GM21717 (cell line): ENCODE measurements at regions not wholly inside any gene's neighbourhood (a gene's known extent, or its start where the extent isn't known, plus 50 kb on each side); places are given as distances from the start of the nearest gene placed in this dataset.
"Not testable (repeated sequence)": the region's sequence is repeated elsewhere in the genome, so short reads cannot be mapped to it uniquely, and the experiment has no call there.

Source experiments
- ATAC-seq: cut with Tn5 transposase; IDR thresholded peaks from one replicate; pipeline ENCODE4 v1.9.1; 2021; ENCODE audit warnings: mild to moderate bottlenecking, moderate library complexity; ENCODE audit not compliant: unreplicated experiment

DNA sequence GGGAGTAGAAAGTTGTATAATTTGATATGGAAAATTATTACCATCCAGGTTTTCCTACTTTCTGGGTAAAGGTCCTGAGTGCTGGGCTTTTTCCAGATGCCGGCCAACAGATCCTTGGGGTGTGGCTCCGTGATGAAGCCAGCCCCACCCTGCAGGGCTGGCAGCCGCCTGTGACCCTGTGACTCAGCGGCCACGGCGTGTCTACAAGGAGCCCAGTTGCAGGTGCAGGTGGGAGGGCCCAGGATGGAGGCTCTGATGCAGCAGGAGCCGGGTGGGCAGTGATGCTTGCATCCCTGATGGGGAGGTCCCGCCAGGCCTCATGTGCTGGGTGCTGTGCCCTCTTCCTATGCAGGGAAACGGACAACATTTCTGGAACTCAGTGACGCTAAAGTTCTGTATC is 96.0 kb upstream of the ALKAL2 start:
- no peak for ATAC-seq

DNA sequence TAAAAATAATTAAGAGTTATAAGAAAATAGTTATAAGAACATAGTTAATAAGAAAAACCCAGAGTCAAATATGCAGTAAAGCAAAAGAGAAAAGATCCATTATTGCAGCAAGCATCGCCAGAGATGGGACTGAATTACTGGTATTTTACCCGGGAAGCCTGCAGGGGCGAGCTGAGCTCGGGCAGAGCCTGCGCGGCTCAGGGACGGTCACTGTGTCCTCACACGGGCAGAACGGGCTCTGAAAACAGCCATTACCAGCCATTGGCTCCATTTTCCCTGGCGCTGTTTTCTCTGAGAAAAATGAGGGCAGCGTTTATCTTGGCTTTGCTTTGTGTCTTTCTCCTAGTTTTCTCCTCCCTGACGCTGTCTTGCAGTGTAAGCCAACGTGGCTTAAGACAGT is 95.3 kb upstream of the ALKAL2 start:
- no peak for ATAC-seq

DNA sequence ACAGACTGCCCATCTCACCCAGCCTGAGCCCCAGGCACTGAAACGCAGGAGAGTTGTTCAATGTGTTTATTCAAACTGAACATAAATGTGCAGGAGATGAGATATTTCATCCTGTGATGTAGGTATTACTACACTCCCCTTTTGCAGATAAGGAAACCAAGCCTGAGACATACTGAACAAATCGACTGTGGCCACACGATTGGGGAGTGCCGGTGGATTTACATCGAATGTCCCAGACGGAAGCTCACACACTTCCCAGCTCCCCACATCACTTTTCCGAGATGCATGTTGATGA is 94.8 kb upstream of the ALKAL2 start:
- ATAC-seq = no peak

DNA sequence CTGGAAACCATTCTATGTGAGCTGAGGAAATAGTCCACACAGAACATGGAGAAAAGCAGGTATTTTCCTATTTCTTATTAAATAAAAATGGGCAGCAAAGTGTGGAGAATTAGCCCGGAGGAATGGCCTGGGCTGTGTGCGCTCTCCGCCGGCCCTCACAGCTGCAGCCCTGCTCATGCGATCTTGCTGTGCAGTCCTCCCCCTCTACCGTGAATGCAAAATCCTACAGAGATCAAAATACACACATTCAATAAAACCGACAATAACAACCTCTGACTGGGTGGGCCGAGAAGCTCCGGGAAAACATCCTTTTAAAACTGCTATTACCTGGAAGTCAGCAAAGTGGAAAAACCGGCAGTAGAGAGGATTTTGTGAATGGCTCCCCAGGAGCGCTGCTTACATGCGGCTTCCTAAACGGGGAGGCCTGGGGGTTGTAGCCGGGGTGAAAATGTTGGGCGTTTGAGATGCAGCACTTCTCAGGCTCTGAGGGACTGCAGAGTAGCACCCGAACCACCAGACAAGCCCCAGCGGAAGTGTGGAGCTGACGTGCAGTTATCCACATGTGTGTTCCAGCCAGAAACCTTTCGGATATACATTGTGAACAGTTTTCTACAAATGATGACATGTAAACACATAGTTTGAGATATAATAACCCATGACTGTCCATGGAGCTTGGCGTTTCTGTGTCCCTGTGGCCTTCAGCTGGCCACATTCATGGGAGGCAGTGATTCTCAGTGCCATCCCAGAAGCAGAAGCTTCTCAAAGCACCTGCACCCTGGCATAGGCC is 94.2 kb upstream of the ALKAL2 start:
- no peak for ATAC-seq

DNA sequence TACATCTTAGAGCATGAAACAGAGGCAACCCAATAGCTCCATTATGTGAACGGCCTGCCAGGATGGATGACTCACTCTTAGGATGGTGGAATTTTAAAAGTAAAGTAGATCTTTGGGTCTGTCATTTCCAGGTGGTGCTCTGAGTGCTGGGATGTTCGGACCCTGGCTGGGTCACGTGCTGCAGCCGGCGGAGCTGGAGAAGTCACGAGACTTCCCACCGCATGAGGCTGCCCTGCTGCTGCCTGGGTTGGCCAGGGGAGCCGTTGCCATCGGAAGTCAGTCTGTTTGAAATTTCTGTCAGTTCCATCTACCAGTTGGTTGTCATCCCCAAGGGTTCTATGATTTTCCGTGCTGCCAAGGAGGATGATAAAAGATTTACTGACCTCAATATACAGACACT is 93.3 kb upstream of the ALKAL2 start:
- no peak for ATAC-seq

DNA sequence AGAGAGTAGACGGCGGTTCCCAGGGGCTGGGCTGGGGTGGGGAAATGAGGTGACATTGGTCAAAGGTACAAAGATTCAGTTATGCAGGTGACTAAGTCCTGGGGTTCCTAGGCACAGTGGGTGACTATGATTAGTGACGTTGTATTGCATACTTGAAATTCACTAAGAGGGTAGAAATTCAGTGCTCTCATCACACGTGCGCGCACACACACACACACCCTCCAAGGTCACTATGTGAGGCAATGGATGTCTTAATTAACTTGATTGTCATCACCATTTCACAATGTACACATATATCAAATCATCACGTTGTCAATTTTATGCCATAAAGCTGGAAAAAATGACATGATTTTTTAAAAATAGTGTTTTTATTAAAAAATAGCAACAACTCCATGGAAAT is 92.9 kb upstream of the ALKAL2 start:
- ATAC-seq = no peak

DNA sequence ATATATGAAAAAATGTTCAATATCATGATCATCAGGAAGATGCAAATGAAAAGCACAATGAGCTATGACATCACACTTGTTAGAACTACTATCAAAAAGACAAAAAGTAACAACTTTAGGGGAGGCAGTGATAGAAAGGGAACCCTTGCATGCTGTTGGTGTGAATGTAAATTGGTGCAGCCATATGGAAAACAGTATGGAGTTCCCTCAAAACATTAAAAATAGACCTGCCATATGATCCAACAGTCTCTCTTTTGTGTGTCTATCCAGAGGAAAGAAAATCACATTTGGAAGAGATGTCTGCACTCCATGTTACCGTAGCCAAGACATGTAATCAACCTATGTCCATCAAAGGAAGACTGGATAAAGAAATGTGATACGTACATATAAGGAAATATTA is 92.3 kb upstream of the ALKAL2 start:
- no peak for ATAC-seq

DNA sequence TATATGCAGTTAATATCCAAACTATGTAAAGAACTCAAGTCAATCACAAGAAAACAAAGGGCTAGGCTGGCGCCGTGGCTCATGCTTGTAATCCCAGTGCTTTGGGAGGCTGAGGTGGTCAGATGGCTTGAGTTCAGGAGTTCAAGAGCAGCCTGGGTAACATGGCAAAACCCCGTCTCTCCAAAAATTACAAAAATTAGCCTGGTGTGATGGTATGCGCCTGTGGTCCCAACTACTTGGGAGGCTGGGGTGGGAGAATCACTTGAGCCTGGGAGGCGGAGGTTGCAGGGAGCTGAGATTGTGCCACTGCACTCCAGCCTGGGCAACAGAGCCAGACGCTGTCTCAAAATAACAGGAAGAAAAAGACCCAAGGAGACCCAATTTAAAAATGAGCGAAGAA is 91.9 kb upstream of the ALKAL2 start:
- ATAC-seq = no peak

DNA sequence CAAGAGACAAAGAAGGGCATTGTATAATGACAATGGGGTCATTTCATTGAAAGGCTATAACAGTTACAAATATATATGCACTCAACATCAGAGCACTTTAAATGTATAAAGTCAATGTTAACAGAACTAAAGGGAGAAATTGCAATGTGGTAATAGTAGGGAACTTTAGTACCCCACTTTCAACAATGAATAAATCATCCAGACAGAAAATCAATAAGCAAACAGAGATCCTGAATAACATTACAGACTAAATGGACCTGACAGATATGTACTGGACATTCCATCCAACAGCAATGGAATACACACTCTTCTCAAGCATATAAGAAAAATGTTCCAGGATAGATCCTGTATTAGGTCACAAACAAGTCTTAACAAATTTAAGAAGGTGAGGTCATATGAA is 90.5 kb upstream of the ALKAL2 start:
- no peak for ATAC-seq

DNA sequence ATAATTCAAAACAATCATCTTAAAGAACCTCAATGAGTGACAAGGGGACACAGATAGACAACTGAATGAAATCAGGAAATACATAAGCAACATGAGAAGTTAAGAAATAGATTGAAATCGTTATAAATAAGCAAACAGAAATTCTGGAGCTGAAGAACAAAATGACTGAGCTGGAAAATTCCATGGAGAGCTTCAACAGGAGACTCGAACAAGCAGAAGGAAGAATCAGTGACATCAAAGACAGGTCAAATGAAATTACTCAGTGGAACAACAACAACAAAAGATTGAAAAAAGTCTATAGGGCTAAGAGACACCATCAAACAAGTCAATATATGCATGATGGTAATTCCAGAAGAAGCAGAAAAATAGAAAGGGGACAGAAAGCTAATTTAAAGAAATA is 89.5 kb upstream of the ALKAL2 start:
- no peak for ATAC-seq

DNA sequence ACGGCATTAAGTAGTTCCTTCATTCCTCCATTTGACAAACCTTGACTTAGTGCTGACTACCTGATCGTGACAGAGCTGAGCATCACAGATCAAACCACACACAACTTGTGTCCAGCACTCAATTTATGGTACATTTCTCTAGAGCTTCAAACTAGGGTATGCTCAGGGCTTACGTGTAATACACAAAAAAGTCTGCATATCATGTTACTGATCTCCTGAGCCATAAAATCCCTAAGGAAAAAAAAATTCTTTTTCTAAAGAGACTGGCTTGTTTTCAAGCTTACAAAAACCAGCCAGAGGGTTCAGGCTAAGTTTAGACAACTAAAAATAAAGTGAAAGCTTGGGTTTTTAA is 88.0 kb upstream of the ALKAL2 start:
- ATAC-seq = no peak

DNA sequence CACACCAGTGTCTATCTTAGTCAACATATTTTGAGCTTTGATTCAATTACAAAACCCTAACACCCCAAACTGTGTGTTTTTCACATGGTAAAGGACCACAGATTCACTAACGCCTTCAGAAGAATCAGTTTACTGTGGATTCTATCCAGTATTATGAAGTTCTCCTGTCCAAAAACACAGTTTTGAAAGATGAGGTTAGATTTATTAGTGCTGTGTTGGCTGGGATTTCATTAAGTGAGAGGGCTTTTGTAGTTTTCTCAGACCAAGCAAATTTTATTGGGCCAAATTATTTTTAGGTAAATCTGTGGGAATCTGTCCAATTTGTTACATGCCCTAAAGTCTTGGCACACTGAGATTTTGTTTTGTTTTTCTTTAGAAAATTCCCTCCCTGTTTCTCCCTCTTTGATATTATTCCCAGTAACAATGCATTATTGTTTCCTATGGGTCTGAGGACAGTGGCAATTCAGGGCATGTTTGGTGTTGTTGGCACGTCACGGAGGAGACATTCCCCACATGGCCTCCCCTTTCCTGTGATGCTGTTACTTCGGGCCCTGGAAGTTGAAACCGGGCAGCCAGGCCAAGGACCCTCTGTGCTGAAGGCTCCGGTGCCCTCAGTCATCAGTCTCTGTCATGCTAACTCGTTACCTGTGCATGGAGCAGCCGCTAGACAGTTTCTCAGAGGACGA is 87.5 kb upstream of the ALKAL2 start:
- ATAC-seq = no peak

DNA sequence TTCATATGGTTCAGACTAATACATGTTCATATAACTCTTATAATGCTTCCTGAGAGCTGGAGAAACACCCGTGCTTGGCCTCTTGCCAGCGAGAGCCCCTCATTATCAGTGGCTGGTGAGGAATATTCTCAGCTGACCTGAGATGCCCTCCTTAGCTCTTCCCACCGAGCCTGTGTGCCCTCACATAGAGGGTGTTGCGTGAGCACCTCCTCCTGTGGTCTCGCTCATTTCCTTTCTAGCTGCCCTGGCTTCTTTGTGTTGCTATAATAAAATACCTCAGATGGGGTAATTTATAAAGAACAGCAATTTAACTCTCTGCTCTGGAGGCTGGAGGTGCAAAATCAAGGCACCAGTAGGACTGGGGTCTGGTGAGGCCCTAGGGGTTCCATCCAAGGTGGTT is 80.5 kb upstream of the ALKAL2 start:
- ATAC-seq = no peak

DNA sequence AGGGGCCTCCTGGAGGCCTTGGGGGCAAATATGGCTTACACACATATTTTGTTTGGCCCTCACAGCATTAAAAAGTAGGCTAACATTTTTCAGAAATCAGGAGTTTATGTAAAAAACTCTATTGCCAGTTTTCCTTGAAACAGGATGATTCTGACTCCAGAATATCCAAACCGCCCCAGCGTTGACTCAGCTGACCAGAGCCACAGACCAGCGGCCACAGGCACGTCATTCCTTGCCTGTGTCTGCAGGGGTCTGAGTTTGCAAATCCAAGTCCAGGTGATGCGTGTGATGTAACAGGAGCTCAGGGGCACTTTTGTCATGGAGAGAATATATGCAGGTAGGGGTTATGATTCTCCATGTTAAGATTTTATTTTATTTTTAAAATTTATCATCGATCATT is 79.4 kb upstream of the ALKAL2 start:
- no peak for ATAC-seq

DNA sequence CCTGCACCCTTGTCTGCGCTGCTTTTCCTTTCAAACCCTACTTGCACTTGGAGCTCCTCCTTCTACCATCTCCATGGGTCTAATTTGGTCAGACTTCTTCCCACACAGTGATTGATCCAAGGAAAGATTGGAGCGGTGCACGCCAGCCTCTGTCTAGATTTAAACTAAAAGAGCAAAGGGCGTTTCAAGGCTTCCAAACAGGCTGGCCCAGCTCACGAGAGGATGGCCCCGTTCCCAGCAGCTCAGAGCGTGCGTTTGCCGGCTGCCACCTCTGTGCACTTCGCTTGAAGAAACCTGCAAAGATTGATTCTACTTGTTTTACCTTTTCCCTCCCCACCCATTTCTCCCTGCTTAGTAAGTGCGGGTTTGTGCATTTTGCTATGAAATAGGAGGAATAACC is 78.8 kb upstream of the ALKAL2 start:
- no peak for ATAC-seq

DNA sequence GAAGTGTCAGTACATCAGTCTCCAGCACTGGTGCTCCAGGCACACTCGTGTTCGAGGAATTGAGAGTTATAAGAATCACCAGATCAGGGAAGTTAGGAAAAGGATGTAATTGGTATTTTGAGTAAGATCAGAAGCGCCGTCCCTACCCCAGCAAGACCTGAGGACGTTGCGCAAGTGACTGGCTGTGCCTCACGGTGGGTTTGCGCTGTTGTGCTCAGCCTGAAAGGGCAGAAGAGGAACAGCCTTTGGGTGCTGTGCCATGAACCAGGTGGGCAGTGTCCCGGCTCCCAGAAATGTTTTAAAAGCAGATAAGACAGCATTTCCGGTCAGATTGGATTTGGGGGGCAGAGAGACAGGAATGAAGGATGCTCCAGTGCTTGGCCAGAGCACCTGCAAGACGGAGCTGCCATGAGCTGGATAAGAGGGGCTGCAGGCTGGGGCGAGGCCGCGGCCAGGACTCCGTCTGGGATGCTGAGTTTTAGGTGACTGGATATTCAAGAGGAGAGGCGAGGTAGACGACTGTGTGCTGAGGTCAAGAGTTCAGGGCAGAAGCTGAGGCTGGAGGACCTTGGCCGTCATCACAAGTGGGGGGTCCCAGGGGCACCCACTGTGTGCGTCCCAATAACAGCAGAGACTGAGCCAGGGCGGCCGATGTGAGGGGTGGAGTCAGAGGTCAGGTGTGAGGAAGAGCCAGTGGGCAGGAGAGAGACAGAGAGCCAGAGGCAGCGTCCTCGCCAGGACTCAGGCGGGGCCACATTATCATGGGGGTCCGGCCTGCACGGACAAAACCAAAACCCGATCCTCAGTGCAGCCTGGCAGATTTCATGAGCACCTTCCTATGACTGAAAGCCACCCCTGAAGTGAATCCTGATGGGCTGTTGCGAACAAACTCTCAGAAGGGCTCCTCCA is 77.7 kb upstream of the ALKAL2 start:
- ATAC-seq = no peak

DNA sequence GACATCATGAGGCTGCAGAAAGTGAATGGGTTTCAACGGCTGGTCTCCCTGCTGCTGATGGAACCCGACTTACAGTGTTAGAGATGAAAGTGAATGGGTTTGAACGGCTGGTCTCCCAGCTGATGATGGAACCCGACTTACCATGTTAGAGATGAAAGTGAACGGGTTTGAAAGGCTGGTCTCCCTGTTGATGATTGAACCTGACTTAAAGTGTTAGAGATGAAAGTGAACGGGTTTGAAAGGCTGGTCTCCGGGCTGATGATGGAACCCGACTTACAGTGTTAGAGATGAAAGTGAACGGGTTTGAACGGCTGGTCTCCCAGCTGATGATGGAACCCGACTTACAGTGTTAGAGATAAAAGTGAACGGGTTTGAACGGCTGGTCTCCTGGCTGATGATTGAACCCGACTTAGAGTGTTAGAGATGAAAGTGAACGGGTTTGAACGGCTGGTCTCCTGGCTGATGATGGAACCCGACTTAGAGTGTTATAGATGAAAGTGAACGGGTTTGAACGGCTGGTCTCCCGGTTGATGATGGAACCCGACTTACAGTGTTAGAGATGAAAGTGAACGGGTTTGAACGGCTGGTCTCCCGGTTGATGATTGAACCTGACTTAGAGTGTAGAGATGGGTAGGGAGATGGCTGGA is 76.1 kb upstream of the ALKAL2 start:
- no peak for ATAC-seq

DNA sequence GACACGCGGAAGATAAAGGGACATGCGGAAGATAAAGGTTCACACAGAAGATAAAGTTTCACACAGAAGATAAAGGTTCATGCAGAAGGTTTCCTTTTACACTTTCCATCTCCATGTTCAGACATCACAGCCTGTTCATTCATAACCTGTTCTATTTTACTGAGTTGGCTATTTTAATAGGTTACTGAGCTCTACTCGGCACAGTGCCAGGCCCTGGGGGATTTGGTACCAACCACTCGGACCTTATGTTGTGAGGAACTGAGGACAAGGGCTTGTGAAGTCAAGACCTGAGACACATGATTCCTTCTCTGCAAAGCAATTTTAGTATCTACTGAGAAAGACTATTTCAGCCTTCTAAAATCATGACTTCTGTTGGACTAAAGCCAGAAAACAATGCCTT is 75.0 kb upstream of the ALKAL2 start:
- no peak for ATAC-seq

DNA sequence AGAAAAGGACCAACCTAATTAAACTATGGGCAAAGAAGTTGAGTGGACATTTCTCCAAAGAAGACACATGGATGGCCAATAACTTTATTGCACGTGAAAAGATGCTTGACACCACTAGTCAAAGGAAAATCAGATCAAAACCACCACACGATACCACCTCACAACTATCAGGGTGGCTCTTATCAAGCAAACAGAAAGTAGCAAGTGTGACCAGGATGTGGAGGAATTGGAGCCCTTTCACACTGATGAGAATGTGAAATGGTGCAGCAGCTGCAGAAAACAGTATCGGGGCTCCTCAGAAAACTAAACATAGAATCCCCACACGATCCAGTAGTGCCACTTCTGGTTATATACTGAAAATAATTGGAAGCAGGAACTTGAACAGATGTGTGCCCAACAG is 72.2 kb upstream of the ALKAL2 start:
- no peak for ATAC-seq

DNA sequence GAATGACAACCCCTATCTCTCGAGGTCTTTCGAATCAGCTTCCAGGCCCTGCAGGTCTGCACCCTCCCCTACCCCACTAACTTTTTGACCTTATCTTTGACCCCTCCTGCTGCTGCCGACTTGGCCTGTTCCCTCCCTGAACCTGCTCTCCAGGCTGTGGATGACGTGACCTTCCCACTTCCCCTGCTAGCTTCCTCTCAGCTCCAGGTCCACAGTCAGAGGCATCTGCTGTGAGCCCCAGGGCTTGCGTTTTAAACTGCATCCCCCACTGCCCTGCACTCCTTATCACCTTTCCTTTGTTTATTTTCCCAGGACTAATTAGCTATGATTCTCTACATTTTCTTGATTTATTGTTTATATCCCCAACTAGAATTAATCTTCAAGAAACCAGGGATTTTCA is 71.2 kb upstream of the ALKAL2 start:
- ATAC-seq = no peak

DNA sequence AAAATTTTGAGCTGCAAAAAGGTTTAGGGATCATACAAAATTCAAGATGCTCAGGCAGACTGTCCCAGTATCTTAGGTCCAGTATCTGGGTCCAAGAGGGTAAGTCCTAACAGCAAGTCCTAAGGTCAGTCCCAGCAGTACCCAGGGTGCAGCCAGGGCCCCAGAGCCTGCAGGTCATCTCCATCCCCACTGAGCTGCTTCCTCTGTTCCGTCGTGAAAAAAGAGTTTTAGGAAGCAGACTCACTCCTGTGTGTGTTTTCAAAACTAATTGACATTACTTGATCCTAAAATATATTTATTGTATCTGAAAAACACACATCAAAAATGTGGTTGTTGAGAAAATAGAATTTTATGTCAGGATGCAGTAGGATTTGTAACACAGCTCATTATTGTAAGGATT is 69.9 kb upstream of the ALKAL2 start:
- ATAC-seq = no peak

DNA sequence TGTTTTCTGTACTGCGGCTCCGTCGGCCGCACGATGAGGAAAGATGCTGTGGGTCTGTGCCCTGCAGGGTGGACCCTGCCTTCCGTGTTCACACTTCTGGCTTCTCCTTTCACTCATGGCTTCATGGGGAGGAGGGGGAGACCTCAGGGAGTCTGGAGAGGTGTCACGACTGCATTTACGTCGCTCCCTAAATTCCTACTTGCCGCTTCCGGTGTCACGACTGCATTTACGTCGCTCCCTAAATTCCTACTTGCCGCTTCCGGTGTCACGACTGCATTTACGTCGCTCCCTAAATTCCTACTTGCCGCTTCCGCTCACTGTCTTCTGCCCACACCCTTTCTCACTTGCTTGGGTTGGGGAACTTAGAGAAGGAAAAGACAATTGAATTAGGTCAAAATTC is 68.4 kb upstream of the ALKAL2 start:
- not testable (repeated sequence) for ATAC-seq
